ENCODE measurements at regions not wholly inside any gene's neighbourhood (a gene's known extent, or its start where the extent isn't known, plus 50 kb on each side); places are given as distances from the start of the nearest gene placed in this dataset.
"Not testable (repeated sequence)": the region's sequence is repeated elsewhere in the genome, so short reads cannot be mapped to it uniquely, and the experiment has no call there.

DNA sequence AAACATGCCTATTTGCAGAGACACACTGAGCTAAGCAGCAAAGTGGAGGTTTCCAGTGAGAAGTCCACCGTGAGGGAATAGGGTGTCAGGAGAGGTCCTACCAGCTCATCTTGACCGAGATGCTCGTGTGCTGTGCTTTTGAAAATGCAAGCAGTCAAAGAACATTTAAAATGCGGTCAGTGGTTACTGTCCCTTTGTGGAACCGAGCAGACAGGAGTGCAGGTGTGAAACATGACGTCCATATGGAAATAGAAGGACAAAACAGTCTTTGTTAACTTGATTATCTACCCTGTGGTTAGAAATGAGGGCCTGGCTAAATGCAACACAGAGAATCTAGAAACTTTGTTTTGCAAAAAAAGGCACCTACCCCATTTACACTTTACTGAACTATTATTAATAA is 473.3 kb downstream of the SPATA31A6 start:
- intact Hi-C loops (cut with micrococcal nuclease); BruUV-seq (replicated peaks); H3K27me3 Mint-ChIP-seq (ENCODE audit: insufficient read depth, unreplicated experiment); POLR2A ChIA-PET; H3K4me3 Mint-ChIP-seq (ENCODE audit: unreplicated experiment); CTCF ChIA-PET; H3K27ac Mint-ChIP-seq (ENCODE audit: low read depth, unreplicated experiment); H3K36me3 Mint-ChIP-seq (ENCODE audit: insufficient read depth, unreplicated experiment); H3K9me3 Mint-ChIP-seq (ENCODE audit: unreplicated experiment); H3K4me1 Mint-ChIP-seq (ENCODE audit: insufficient read depth, unreplicated experiment); DNase-seq (ENCODE audit: unreplicated experiment): not testable (repeated sequence)

DNA sequence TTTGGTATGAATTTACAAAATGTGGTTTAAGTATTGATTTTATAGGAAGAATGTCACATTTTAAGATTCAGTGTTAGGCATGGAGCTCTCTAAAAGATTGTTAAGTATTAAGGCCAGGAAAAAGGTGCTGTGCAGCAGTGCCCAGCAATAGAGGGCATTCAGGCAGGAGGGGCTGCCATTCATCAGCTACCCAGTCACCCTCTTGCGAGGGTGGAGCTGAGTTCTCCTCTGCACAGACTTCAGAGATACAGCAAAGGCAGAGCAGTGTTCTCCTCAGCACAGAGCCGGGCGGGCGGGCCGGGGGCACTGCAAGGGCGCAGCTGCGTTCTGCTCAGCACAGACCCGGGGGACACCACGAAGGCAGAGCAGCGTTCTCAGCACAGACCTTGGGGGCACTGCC is 474.0 kb downstream of the SPATA31A6 start:
- H3K36me3 Mint-ChIP-seq (ENCODE audit: insufficient read depth, unreplicated experiment); DNase-seq (ENCODE audit: unreplicated experiment); H3K9me3 Mint-ChIP-seq (ENCODE audit: unreplicated experiment); H3K27ac Mint-ChIP-seq (ENCODE audit: low read depth, unreplicated experiment); POLR2A ChIA-PET; intact Hi-C loops (cut with micrococcal nuclease); BruUV-seq (replicated peaks); H3K4me1 Mint-ChIP-seq (ENCODE audit: insufficient read depth, unreplicated experiment); H3K4me3 Mint-ChIP-seq (ENCODE audit: unreplicated experiment); H3K27me3 Mint-ChIP-seq (ENCODE audit: insufficient read depth, unreplicated experiment); CTCF ChIA-PET: not testable (repeated sequence)

DNA sequence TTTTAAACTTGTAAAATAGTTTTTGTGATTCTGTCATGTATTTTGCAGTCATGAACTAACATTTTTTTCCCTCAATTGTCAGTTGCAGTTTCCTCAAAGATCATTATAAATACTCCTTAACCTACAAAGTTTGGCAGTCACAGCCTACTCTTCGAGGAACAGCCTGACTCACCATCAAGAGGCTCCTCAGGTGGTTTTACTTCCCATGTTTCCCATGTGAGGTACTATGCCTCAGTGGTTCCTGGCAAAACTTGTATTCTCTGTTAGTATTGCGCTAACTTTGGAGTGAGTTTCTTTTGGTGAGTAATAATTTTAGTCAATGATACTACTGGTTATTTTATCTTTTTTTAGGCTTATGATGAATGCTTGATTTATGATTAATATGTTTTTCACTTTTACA is 513.7 kb downstream of the SPATA31A6 start:
- H3K4me1 Mint-ChIP-seq (ENCODE audit: insufficient read depth, unreplicated experiment); BruUV-seq (replicated peaks); H3K27me3 Mint-ChIP-seq (ENCODE audit: insufficient read depth, unreplicated experiment); H3K4me3 Mint-ChIP-seq (ENCODE audit: unreplicated experiment); POLR2A ChIA-PET; intact Hi-C loops (cut with micrococcal nuclease); CTCF ChIA-PET; H3K9me3 Mint-ChIP-seq (ENCODE audit: unreplicated experiment); H3K27ac Mint-ChIP-seq (ENCODE audit: low read depth, unreplicated experiment); H3K36me3 Mint-ChIP-seq (ENCODE audit: insufficient read depth, unreplicated experiment): not testable (repeated sequence)
- peak; percentile 54 for DNase-seq (ENCODE audit: unreplicated experiment)

DNA sequence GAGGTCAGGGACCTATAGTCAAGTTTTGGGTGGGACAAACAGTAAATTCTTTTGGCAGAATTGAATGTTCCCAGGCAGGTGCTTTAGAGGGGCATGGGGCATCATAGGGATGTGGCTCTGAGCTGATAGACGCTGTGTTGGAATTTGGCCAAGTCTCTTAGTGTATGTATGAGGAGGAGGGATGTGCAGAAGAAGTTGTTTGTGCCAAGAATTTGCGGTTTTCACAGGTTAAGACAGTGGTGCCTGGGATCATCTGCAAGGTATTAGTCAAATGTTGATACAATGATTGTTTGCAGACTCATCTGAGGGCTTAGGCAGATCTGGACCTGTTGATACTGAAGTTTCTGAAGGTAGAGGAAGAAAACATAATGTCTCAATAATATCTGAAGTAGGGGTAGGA is 519.4 kb downstream of the SPATA31A6 start:
- H3K4me3 Mint-ChIP-seq (ENCODE audit: unreplicated experiment); BruUV-seq (replicated peaks); H3K27me3 Mint-ChIP-seq (ENCODE audit: insufficient read depth, unreplicated experiment); H3K27ac Mint-ChIP-seq (ENCODE audit: low read depth, unreplicated experiment); H3K36me3 Mint-ChIP-seq (ENCODE audit: insufficient read depth, unreplicated experiment); intact Hi-C loops (cut with micrococcal nuclease); CTCF ChIA-PET; POLR2A ChIA-PET; H3K9me3 Mint-ChIP-seq (ENCODE audit: unreplicated experiment): not testable (repeated sequence)
- DNase-seq (ENCODE audit: unreplicated experiment): peak; percentile 66
- peaks cover 12% of the 10 kb centered on the region for H3K4me1 Mint-ChIP-seq (ENCODE audit: insufficient read depth, unreplicated experiment)

GRCh38 chr9:42724841-42725835 is 541.7 kb downstream of the SPATA31A6 start:
- H3K27me3 Mint-ChIP-seq (ENCODE audit: insufficient read depth, unreplicated experiment); intact Hi-C loops (cut with micrococcal nuclease); BruUV-seq (replicated peaks); POLR2A ChIA-PET; H3K36me3 Mint-ChIP-seq (ENCODE audit: insufficient read depth, unreplicated experiment); H3K4me1 Mint-ChIP-seq (ENCODE audit: insufficient read depth, unreplicated experiment); H3K4me3 Mint-ChIP-seq (ENCODE audit: unreplicated experiment); H3K9me3 Mint-ChIP-seq (ENCODE audit: unreplicated experiment); CTCF ChIA-PET; DNase-seq (ENCODE audit: unreplicated experiment); H3K27ac Mint-ChIP-seq (ENCODE audit: low read depth, unreplicated experiment): not testable (repeated sequence)

- not testable (repeated sequence) for BruUV-seq (replicated peaks)
Measured at GRCh38 chr9:42743030-42743814, 559.8 kb downstream of the SPATA31A6 start.

DNA sequence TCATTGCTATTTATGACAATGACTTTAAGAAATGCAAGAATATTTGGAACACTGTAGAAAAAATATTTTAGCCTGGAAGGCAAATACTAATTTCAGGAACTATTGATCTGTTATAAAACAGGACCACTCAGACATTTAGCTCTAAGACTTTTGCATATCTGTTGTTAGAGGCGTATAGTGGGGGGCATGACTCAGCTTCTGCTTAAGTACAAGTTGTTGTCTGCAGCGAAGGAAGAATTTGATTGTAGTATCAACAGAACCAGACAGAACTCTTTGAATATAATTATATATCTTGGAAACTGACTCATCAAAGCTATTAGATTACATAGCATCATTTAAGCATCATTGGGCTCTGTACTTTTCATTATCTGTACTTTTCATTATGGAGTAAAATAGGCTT is 573.8 kb downstream of the SPATA31A6 start:
- H3K27me3 Mint-ChIP-seq (ENCODE audit: insufficient read depth, unreplicated experiment); intact Hi-C loops (cut with micrococcal nuclease); BruUV-seq (replicated peaks): not testable (repeated sequence)

More at GRCh38 chr9:42743030-42743814, 559.8 kb downstream of the SPATA31A6 start:
- H3K9me3 Mint-ChIP-seq (ENCODE audit: unreplicated experiment); H3K36me3 Mint-ChIP-seq (ENCODE audit: insufficient read depth, unreplicated experiment); H3K4me1 Mint-ChIP-seq (ENCODE audit: insufficient read depth, unreplicated experiment); H3K27ac Mint-ChIP-seq (ENCODE audit: low read depth, unreplicated experiment); intact Hi-C loops (cut with micrococcal nuclease); POLR2A ChIA-PET; H3K27me3 Mint-ChIP-seq (ENCODE audit: insufficient read depth, unreplicated experiment): not testable (repeated sequence)
- TF ChIP-seq, protein P1, sequence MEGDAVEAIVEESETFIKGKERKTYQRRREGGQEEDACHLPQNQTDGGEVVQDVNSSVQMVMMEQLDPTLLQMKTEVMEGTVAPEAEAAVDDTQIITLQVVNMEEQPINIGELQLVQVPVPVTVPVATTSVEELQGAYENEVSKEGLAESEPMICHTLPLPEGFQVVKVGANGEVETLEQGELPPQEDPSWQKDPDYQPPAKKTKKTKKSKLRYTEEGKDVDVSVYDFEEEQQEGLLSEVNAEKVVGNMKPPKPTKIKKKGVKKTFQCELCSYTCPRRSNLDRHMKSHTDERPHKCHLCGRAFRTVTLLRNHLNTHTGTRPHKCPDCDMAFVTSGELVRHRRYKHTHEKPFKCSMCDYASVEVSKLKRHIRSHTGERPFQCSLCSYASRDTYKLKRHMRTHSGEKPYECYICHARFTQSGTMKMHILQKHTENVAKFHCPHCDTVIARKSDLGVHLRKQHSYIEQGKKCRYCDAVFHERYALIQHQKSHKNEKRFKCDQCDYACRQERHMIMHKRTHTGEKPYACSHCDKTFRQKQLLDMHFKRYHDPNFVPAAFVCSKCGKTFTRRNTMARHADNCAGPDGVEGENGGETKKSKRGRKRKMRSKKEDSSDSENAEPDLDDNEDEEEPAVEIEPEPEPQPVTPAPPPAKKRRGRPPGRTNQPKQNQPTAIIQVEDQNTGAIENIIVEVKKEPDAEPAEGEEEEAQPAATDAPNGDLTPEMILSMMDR (IDR thresholded peaks at IDR 0.05; ENCODE audit: unreplicated experiment): peak; percentile 78
- peak overlapping the region; percentile 70 for H3K4me3 Mint-ChIP-seq (ENCODE audit: unreplicated experiment)
- peak; percentile 83 for DNase-seq (ENCODE audit: unreplicated experiment)
- CTCF ChIA-PET: interaction anchor here (0.7 to 1.2 kb wide), 4 partner anchors 18 to 521 kb away, joined by 3 to 5 read pairs (median 4); no protein-coding TSS in a partner anchor

GRCh38 chr9:42759320-42759719 is 575.9 kb downstream of the SPATA31A6 start:
- H3K27ac Mint-ChIP-seq (ENCODE audit: low read depth, unreplicated experiment); POLR2A ChIA-PET; H3K4me3 Mint-ChIP-seq (ENCODE audit: unreplicated experiment); DNase-seq (ENCODE audit: unreplicated experiment); CTCF ChIA-PET; BruUV-seq (replicated peaks); H3K4me1 Mint-ChIP-seq (ENCODE audit: insufficient read depth, unreplicated experiment); H3K27me3 Mint-ChIP-seq (ENCODE audit: insufficient read depth, unreplicated experiment); intact Hi-C loops (cut with micrococcal nuclease); H3K36me3 Mint-ChIP-seq (ENCODE audit: insufficient read depth, unreplicated experiment); H3K9me3 Mint-ChIP-seq (ENCODE audit: unreplicated experiment): not testable (repeated sequence)

More for the DNA sequence above, 573.8 kb downstream of the SPATA31A6 start:
- H3K9me3 Mint-ChIP-seq (ENCODE audit: unreplicated experiment); CTCF ChIA-PET; H3K4me1 Mint-ChIP-seq (ENCODE audit: insufficient read depth, unreplicated experiment); DNase-seq (ENCODE audit: unreplicated experiment); POLR2A ChIA-PET; H3K36me3 Mint-ChIP-seq (ENCODE audit: insufficient read depth, unreplicated experiment); H3K4me3 Mint-ChIP-seq (ENCODE audit: unreplicated experiment); H3K27ac Mint-ChIP-seq (ENCODE audit: low read depth, unreplicated experiment): not testable (repeated sequence)
